Hepatic stellate cell (primary cell): ENCODE measurements at regions not wholly inside any gene's neighbourhood (a gene's known extent, or its start where the extent isn't known, plus 50 kb on each side); places are given as distances from the start of the nearest gene placed in this dataset.

Experiments used
- DNase-seq: peaks from one replicate; pipeline ENCODE4 v3.0.0; 2011; ENCODE audit warnings: low spot score

GRCh38 chr18:1954583-1955312 is 616.6 kb downstream of the METTL4 start:
- no peak for DNase-seq

- DNase-seq: no peak
Observed at GRCh38 chr18:1958798-1959197, 612.5 kb downstream of the METTL4 start.

DNA sequence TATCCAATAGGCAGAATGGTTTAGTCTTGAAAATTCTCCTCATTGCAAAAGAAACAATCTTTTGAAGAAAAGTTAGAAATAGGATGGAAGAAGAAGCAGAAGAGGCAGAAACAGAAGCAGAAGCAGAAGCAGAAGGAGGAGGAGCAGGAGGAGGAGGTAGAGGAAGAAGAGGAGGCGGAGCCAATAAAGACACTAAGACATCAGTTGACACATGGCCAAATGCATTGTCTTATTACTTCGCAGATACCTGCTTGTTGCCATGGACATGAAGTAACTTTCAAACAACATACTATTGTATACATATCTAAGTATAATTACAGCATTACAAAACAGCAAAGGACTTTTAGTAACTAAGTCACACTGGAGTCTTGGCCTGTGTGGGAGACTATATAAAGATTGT is 606.3 kb downstream of the METTL4 start:
- no peak for DNase-seq

DNA sequence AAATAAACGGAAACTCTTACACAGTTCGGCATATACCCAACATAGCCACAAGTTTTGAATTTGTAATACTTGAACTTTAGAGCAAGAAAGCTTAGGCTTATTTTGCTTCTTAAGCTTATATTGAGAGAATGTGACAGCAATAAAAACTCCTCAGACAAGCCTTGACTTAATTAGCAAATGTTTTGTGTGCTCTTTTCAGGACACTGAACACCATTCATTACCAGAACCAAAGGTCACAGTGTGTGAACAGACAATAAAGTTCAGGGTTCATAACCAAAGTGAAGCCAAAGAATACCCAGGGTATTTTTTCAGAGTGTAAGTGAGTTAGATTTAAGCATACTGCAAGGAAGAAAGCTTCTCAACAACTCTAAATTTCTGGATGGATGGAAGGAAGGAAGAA is 605.8 kb downstream of the METTL4 start:
- no peak for DNase-seq

DNA sequence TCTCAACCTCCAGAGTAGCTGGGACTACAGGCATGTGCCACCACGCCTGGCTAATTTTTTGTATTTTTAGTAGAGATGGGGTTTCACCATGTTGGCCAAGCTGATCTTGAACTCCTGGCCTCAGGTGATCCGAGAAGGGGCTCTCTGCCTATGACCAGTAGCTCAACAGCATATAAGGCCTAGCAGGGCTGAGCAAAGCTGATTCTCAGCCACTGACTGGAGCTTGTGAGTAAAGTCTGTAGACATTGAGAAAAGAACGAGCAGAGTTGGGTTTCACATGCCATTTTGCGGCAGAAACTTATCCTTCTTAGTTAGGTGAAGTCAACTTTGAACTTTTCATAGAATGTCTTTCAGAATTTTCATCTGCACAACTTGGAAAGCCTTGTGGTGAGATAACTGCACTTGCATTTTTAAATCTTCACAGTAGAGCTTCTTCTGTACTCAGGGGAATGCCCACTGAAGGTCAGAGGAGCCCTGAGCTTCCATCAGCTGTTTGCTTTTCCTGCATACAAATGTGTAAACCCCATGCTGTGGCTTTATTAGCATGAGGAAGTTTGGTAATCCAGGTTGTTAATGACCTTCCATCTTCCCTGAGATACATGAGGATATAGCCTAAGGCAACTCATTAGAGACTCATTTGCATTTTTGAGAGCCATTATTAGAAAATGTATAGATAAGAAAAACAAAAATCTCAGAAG is 602.4 kb downstream of the METTL4 start:
- no peak for DNase-seq

DNA sequence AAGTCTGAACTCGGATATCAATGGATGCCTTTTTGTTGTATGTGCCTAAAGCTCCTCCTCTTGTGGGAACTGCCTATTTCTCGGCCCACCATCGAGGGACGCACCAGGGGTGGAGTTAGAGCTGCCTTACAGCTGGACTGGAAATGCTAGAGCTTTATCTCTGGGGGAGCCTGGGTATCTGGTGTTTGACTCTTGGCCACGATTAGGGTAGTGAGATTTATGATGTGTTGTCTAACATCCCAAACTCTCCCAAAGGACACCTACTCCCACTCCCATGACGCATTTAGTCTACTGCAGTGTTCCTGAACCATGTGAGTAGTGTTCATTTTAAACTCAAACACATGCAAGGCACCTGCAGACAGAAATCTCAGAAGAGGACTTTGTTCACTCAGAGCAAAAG is 594.8 kb downstream of the METTL4 start:
- no peak for DNase-seq

DNA sequence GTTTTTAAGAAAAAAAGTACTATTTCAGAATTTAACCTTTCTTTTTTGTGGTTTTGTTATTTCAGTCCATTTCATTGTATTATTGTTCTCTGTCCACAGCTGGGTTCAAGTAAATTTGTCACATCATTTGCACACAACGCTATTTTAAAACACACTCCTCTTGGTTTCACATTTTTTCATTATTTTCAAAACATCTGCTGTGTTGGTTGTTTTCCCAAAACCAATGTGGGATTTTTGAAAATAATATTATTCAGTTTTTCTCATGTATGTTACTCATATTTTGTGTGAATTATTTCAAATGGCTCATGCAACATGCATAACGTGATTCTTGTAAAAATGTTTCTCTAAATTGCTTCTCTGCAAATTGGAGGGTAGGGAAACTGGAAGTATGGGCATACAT is 589.2 kb downstream of the METTL4 start:
- no peak for DNase-seq

GRCh38 chr18:1983746-1984515 is 587.4 kb downstream of the METTL4 start:
- no peak for DNase-seq

- no peak for DNase-seq
Observed at GRCh38 chr18:1993866-1994265, 577.4 kb downstream of the METTL4 start.

DNA sequence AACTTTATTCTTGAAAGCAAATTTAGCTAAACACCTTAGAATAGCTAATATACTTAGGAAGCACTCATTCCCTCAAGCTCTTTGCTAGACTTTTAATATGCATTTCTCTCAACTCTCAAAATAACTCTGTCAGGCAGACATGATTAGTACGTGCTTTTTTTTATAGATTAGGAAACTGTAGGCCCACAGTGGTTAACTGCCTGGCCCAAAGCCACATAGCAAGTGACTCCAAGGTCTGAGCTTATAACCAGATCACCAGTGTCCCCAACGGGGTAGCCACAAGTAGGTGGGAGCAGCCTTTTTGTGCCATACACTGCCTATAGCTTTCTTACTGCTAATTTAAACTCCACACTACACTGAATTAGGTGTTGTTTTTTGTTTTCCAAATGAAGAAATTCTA is 576.8 kb downstream of the METTL4 start:
- DNase-seq: no peak

DNA sequence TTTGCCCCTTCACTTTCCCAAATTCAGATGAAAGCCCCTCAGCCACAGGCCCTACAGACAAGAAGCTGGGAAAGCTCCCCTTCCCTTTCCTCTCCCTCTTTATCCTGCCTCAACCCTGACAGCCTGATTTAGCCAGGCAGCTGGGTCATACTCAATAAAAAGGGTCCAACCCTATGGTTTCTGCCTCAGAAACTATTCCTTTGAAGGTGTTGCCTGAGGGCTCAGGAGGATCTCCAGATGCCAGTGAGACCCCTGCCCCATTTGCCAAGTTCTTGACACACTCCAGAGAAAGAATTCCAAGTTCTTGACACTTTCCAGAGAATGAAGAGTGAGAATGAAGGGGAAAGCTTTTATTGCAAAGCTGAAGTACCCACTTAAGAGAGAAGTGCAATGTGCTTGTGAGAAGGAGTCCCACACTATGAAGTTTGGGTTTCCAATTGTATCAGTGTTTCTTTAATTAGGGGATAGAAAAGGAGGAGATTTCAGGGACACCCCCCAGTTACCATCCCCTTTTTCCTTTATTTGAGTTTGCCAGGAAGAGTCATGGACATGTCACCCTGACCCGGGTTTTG is 576.2 kb downstream of the METTL4 start:
- DNase-seq: no peak

GRCh38 chr18:1998121-1998520 is 573.2 kb downstream of the METTL4 start:
- DNase-seq: no peak

DNA sequence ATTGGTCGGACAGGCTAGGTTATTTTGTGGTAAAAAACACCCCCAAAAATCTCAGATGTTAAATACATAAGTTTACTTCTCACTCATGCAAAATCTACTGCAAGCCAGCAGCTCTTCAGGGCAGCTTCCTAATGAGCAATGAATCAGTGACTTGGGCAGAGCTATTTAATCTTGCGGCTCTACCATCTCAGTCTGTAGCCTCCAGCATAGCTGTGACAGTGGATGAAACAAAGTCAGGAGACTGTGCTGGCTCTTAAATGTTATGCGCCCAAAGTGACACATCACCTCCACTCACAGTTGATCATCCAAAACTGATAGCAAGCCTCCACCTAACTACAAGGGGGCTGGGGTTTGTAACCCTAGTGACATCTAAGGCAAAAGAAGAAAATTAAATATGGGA is 571.9 kb downstream of the METTL4 start:
- DNase-seq: no peak

- no peak for DNase-seq
Observed at GRCh38 chr18:2002151-2002550, 569.2 kb downstream of the METTL4 start.

GRCh38 chr18:2002604-2003003 is 568.7 kb downstream of the METTL4 start:
- DNase-seq: no peak

DNA sequence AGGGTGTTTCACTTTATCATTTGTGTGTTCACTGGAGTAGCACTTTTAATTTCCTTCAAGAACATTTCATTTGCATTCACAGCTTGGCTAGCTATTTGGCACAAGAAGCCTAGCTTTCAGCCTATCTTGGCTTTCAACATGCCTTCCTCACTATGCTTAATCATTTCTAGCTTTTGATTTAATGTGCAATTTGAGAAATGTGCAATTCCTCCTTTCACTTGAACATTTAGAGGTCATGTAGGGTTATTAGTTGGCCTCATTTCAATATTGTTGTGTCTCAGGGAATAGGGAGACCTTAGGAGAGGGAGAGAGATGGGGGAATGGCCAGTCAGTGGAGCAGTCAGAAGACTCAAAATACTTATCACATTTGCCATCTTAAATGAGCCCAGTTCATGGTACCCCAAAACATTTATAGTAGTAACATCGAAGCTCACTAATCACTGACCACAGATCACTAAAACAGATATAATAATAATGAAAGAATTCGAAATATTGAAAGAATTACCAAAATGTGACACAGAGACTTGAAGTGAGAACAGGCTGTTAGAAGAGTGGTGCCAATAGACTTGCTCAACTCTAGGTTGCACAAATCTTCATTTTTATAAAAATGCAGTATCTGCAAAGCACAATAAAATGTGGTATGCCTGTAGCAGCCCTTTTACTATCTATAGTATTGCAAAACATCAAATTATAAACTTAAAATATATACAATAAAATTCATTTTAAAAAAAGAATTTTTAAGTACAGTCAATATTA is 561.2 kb downstream of the METTL4 start:
- DNase-seq: no peak

- no peak for DNase-seq
Observed at GRCh38 chr18:2027016-2027415, 544.3 kb downstream of the METTL4 start.

GRCh38 chr18:2027756-2028155 is 543.5 kb downstream of the METTL4 start:
- no peak for DNase-seq

GRCh38 chr18:2028986-2029385 is 542.3 kb downstream of the METTL4 start:
- no peak for DNase-seq

DNA sequence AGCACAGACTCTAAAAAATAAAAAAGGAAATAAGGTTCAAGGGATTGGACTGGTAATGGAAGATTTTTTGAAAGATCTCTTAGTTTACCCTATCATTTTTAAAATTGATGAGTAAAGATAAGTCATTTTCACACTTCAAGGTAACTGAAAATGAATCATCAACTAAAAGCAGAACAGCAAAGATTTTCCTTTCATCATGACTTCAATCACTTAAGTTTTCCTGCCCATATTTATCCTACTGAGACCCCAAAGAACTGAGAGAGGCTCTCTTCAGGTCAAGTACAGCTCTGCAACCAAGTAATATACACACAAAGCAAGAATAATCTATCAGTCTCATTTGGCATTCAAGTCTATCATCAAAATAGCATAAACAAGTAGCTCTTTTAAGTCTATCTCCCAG is 540.7 kb downstream of the METTL4 start:
- DNase-seq: no peak

GRCh38 chr18:2032036-2032435 is 539.3 kb downstream of the METTL4 start:
- no peak for DNase-seq

- no peak for DNase-seq
Observed at GRCh38 chr18:2035056-2035455, 536.2 kb downstream of the METTL4 start.
